Activated B cell treated with CpG ODN at 0.5 μM for 24 hours (primary cell): ENCODE measurements at regions not wholly inside any gene's neighbourhood (a gene's known extent, or its start where the extent isn't known, plus 50 kb on each side); places are given as distances from the start of the nearest gene placed in this dataset.

Experiments
- ATAC-seq: fragments of 200-7000 bp; cut with Tn5 transposase; one replicate; pipeline ENCODE4 v1.10.0; 2021; ENCODE audit warnings: low read depth, mild to moderate bottlenecking, moderate library complexity
- CTCF ChIA-PET: fragments of 350-600 bp; sonication (Branson Sonifier 250); formaldehyde crosslinking; loops from one replicate; lab custom pipeline; 2021; ENCODE audit warnings: antibody characterized with exemption; lab: Charles Lee
- POLR2A ChIA-PET: fragments of 350-600 bp; sonication (Branson Sonifier 250); formaldehyde crosslinking; loops from one replicate; lab custom pipeline; 2021; ENCODE audit warnings: antibody characterized with exemption; lab: Charles Lee
- DNase-seq: peaks from one replicate; pipeline ENCODE4 v3.0.0; 2022
- H3K27ac Mint-ChIP-seq: one replicate; pipeline ENCODE4 v1.8.0; 2020; ENCODE audit warnings: mixed read lengths
- H3K27me3 Mint-ChIP-seq: one replicate; pipeline ENCODE4 v1.8.0; 2021; ENCODE audit warnings: mixed read lengths
- H3K36me3 Mint-ChIP-seq: one replicate; pipeline ENCODE4 v1.8.0; 2021; ENCODE audit warnings: low read depth, mixed read lengths
- H3K4me1 Mint-ChIP-seq: one replicate; pipeline ENCODE4 v1.8.0; 2021; ENCODE audit warnings: mixed read lengths
- H3K4me3 Mint-ChIP-seq: one replicate; pipeline ENCODE4 v1.8.0; 2020; ENCODE audit warnings: mild to moderate bottlenecking, mixed read lengths
- H3K9me3 Mint-ChIP-seq: one replicate; pipeline ENCODE4 v1.8.0; 2020; ENCODE audit warnings: mixed read lengths
- intact Hi-C: fragments of 100-400 bp; cut with micrococcal nuclease; formaldehyde crosslinking; loops from one replicate; pipeline ENCODE4 v1.15.1; 2024
- TF ChIP-seq, protein P1 (sequence below): fragments of 200-600 bp; IDR thresholded peaks from one replicate; pipeline ENCODE4 v1.8.0; 2022; ENCODE audit warnings: antibody characterized with exemption, mild to moderate bottlenecking

DNA sequence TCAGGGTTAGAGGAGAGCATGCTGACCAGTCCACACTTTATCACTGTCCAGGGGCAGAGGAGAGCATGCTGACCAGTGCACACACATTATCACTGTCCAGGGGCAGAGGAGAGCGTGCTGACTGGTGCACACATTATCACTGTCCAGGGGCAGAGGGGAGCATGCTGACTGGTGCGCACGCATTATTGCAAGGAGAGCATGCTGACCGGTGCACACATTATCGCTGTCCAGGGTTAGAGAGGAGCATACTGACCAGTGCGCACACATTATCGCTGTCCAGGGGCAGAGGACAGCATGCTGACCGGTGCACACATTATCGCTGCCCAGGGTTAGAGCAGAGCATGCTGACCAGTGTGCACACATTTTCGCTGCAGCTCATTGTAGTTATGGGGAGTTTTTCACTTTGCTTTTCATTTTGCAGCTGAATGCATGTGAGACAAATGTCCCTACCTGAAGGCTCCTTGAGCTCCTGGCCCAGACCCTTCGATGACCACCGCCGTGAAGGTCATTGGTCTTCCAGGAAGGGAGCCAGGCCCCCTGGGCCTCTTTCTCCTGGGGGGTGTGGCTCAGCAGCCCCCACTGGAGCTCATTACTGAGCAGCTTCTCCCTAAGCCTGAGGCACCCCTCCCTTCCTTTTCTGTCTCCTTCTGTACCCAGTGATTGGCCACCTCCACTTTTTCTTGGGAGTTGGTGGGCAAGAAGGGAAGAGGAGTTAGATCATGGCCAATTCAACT lies 178.8 kb upstream of the AFDN start:
- no peak overlapping the region for H3K4me3 Mint-ChIP-seq
- DNase-seq: no peak
- POLR2A ChIA-PET: no interaction called here
- peaks cover 12% of the 10 kb centered on the region for H3K27me3 Mint-ChIP-seq
- CTCF ChIA-PET: no interaction called here
- H3K27ac Mint-ChIP-seq: no peak overlapping the region
- H3K4me1 Mint-ChIP-seq: peaks cover 10% of the 10 kb centered on the region
- intact Hi-C loops: no loop called here
- H3K36me3 Mint-ChIP-seq: no peaks in the 10 kb centered on the region
- no peak for ATAC-seq
- TF ChIP-seq, protein P1, sequence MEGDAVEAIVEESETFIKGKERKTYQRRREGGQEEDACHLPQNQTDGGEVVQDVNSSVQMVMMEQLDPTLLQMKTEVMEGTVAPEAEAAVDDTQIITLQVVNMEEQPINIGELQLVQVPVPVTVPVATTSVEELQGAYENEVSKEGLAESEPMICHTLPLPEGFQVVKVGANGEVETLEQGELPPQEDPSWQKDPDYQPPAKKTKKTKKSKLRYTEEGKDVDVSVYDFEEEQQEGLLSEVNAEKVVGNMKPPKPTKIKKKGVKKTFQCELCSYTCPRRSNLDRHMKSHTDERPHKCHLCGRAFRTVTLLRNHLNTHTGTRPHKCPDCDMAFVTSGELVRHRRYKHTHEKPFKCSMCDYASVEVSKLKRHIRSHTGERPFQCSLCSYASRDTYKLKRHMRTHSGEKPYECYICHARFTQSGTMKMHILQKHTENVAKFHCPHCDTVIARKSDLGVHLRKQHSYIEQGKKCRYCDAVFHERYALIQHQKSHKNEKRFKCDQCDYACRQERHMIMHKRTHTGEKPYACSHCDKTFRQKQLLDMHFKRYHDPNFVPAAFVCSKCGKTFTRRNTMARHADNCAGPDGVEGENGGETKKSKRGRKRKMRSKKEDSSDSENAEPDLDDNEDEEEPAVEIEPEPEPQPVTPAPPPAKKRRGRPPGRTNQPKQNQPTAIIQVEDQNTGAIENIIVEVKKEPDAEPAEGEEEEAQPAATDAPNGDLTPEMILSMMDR: no peak
- H3K9me3 Mint-ChIP-seq: no peaks in the 10 kb centered on the region

DNA sequence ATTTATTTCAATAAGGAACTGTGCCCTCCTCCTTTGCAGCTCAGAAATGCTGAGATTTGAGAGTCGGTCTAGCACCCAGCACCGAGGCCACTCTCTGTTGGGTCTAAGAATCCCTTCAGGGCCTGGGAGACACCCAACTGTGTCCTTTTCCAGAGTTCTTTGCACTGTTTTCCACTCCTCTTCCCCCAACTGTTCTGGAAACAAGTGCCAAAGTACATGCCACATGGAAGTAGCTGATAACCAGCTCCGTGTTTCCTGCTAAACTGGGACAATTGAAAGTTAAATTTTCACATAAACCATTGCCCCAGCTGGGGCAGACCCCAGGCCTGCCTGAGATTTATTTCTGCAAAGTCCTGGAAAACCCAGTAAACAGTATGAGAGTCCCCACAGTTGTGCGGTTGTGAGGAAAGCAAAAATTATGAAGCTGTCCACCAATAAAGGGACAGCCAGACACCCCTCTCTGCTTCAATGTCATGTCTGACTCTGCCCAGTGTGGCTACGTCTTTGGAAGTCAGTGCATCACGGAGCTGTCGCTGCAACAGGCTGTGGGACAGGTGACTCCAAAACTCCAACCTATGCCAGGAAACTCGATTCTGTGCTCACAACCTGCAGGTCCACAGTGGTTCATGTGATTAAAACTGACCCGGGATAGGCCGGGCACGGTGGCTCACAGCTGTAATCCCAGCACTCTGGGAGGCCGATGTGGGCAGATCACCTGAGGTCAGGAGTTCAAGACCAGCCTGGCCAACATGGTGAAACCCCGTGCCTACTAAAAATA lies 178.0 kb upstream of the AFDN start:
- Mint-ChIP-seq H3K27ac (no peak overlapping the region), H3K4me1 (peaks cover 10% of the 10 kb centered on the region), H3K36me3 (no peaks in the 10 kb centered on the region), H3K27me3 (peaks cover 12% of the 10 kb centered on the region), H3K9me3 (no peaks in the 10 kb centered on the region), H3K4me3 (no peak overlapping the region)
- ChIA-PET POLR2A (no interaction called here), CTCF (no interaction called here)
- DNase-seq (no peak), ATAC-seq (no peak)
- TF ChIP-seq, protein P1: no peak
- intact Hi-C loops: no loop called here

DNA sequence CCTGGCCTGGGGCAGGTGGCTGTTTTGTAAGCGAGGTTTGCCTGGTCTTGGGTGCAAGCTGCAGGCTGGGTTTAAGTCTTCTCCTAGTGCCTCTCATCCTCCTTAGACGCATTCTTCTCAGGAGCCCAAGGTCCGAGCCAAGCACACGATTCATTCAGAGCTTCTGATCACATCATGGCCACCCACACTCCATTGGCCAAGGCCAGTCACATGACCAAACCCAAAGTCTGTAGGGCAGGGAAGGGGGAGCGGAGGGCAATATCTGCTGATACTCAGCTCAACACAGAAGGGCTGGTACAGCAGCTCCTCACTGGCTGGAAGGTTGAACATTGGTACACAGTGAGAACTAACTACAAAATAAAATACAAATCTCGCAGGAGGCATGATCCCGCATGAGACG lies 177.2 kb upstream of the AFDN start:
- Mint-ChIP-seq H3K9me3 (no peaks in the 10 kb centered on the region), H3K4me3 (no peak overlapping the region), H3K36me3 (no peaks in the 10 kb centered on the region), H3K27me3 (peaks cover 10% of the 10 kb centered on the region), H3K27ac (no peak overlapping the region), H3K4me1 (peaks cover 10% of the 10 kb centered on the region)
- DNase-seq (no peak), ATAC-seq (no peak)
- TF ChIP-seq, protein P1: no peak
- POLR2A ChIA-PET: no interaction called here
- intact Hi-C loops: no loop called here
- CTCF ChIA-PET: no interaction called here

DNA sequence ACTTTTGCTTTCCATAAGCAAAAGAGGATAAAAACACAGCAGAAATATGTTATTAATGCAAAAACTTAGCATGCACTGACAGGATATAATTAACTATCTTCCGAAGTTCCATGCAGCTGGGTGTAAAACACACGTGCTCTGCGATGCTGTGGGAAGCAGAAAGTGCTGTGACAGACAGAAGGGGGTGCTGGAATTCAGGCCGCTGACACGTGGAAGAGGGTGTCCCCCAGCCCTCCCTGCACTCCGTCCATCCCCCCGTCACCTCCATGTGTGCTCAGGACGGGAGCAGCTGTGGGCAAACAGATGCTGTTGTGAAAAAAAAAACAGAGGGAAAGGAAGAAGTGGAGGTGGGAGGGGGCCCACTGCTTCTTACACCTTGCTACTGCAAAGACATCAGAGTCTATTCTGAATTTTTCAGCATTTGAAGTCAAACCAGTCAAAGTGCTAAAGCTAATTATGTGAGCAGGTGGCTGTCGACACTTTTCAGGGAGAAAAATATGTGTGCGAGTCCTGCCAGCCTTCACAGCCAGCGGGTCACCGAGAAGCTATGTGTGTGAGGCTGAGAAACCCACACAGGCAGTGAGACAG lies 175.9 kb upstream of the AFDN start:
- no peaks in the 10 kb centered on the region for H3K4me1 Mint-ChIP-seq
- H3K9me3 Mint-ChIP-seq: no peaks in the 10 kb centered on the region
- H3K4me3 Mint-ChIP-seq: no peak overlapping the region
- H3K27ac Mint-ChIP-seq: no peak overlapping the region
- DNase-seq (no peak), ATAC-seq (no peak)
- ChIA-PET POLR2A (no interaction called here), CTCF (no interaction called here)
- TF ChIP-seq, protein P1: no peak
- no peaks in the 10 kb centered on the region for H3K36me3 Mint-ChIP-seq
- H3K27me3 Mint-ChIP-seq: peaks cover 4% of the 10 kb centered on the region
- intact Hi-C loops: no loop called here
